Endothelial cell of umbilical vein (primary cell): ENCODE measurements at regions not wholly inside any gene's neighbourhood (a gene's known extent, or its start where the extent isn't known, plus 50 kb on each side); places are given as distances from the start of the nearest gene placed in this dataset.

Experiments used
- EZH2 ChIP-seq: IDR thresholded peaks from 2 replicates; pipeline ENCODE4 v1.6.1; 2012; ENCODE audit warnings: borderline replicate concordance, low read depth, mild to moderate bottlenecking, moderate library complexity, low read length, inconsistent platforms; ENCODE audit not compliant: severe bottlenecking
- FOS ChIP-seq: IDR thresholded peaks from 2 replicates; pipeline ENCODE4 v1.6.1; 2011; ENCODE audit warnings: mild to moderate bottlenecking, low read length, moderate library complexity, borderline replicate concordance; ENCODE audit not compliant: insufficient read depth
- MYC ChIP-seq: IDR thresholded peaks from one replicate; pipeline ENCODE4 v1.6.1; 2011; ENCODE audit warnings: mild to moderate bottlenecking, low read depth, low read length
- POLR2A ChIP-seq: IDR thresholded peaks from 2 replicates; pipeline ENCODE4 v1.6.1; 2012; ENCODE audit warnings: low read depth, mild to moderate bottlenecking, control low read depth, low read length
- POLR2AphosphoS5 ChIP-seq: IDR thresholded peaks from 2 replicates; pipeline ENCODE4 v1.6.1; 2012; ENCODE audit warnings: low read depth, mild to moderate bottlenecking, control low read depth, low read length, moderate library complexity; ENCODE audit not compliant: insufficient read depth
- TF ChIP-seq, protein P1 (sequence below), 2 donors: IDR thresholded peaks; 1 replicate in 1 of 2; 2 replicates in 1 of 2; pipeline ENCODE4 v1.5.1; 2011; ENCODE audit warnings: low read length in 2 of 2, mild to moderate bottlenecking in 2 of 2, moderate library complexity in 2 of 2, control low read depth in 1 of 2, inconsistent platforms in 1 of 2, low read depth in 1 of 2; ENCODE audit not compliant: insufficient read depth in 1 of 2; ENCODE audit errors: extremely low read depth in 1 of 2

DNA sequence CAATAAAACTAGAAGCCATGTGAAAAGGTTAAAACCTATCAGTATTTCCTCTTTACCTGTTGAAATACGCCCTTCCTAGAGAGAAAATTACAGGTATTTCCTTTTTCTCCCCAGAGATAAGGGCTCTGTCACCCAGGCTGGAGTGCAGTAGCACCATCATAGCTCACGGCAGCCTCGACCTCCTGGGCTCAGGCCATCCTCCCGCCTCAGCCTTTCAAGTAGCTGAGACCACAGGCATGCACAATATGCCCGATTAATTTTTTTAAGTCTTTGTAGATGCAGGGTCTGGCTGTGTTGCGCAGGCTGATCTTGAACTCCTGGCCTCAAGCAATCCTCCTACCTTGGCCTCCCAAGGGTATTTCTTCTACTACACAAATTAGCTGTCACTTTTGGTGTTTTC is 154.4 kb downstream of the HNRNPD start:
- TF ChIP-seq, protein P1, sequence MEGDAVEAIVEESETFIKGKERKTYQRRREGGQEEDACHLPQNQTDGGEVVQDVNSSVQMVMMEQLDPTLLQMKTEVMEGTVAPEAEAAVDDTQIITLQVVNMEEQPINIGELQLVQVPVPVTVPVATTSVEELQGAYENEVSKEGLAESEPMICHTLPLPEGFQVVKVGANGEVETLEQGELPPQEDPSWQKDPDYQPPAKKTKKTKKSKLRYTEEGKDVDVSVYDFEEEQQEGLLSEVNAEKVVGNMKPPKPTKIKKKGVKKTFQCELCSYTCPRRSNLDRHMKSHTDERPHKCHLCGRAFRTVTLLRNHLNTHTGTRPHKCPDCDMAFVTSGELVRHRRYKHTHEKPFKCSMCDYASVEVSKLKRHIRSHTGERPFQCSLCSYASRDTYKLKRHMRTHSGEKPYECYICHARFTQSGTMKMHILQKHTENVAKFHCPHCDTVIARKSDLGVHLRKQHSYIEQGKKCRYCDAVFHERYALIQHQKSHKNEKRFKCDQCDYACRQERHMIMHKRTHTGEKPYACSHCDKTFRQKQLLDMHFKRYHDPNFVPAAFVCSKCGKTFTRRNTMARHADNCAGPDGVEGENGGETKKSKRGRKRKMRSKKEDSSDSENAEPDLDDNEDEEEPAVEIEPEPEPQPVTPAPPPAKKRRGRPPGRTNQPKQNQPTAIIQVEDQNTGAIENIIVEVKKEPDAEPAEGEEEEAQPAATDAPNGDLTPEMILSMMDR (IDR thresholded peaks at IDR 0.05; ENCODE audit: extremely low read depth in 1 of 2, insufficient read depth in 1 of 2, low read depth in 1 of 2, low read length in 2 of 2) = no peak
- TF ChIP-seq MYC = no peak
- TF ChIP-seq POLR2AphosphoS5 = no peak
- no peak for TF ChIP-seq POLR2A
- no peak for TF ChIP-seq FOS
- no peak for TF ChIP-seq EZH2
